Keratinocyte (primary cell): ENCODE measurements at regions not wholly inside any gene's neighbourhood (a gene's known extent, or its start where the extent isn't known, plus 50 kb on each side); places are given as distances from the start of the nearest gene placed in this dataset.

Experiments
- DNase-seq: peaks from one replicate; pipeline ENCODE4 v3.0.0-alpha.2; 2011; ENCODE audit warnings: low read depth, missing footprints, low spot score
- FAIRE-seq: peaks from 2 replicates; lab custom pipeline; 2011; peaks lifted over from hg19 to GRCh38; lab: Jason Lieb, UNC
- H2AFZ ChIP-seq: 2 replicates; pipeline ENCODE4 v1.6.0; 2012; ENCODE audit warnings: low read length, control low read depth, inconsistent platforms; ENCODE audit not compliant: control insufficient read depth
- H3K27ac ChIP-seq: 2 replicates; pipeline ENCODE4 v1.5.1; 2011; ENCODE audit warnings: low read length; ENCODE audit not compliant: control insufficient read depth, insufficient read depth
- H3K27me3 ChIP-seq: 3 replicates; pipeline ENCODE4 v1.6.0; 2011; ENCODE audit warnings: low read length; ENCODE audit not compliant: control insufficient read depth, insufficient read depth; ENCODE audit errors: extremely low read depth
- H3K36me3 ChIP-seq, 2 experiments: 2 replicates in 1 of 2; 3 replicates in 1 of 2; pipeline ENCODE4 v1.5.1; 2011; ENCODE audit warnings: low read length in 2 of 2, mild to moderate bottlenecking in 1 of 2; ENCODE audit not compliant: control insufficient read depth in 2 of 2, insufficient read depth in 2 of 2; ENCODE audit errors: extremely low read depth in 1 of 2
- H3K4me1 ChIP-seq: 3 replicates; pipeline ENCODE4 v1.5.1; 2011; ENCODE audit warnings: low read length; ENCODE audit not compliant: control insufficient read depth, insufficient read depth; ENCODE audit errors: extremely low read depth
- H3K4me2 ChIP-seq: 3 replicates; pipeline ENCODE4 v1.6.0; 2011; ENCODE audit warnings: low read depth, low read length; ENCODE audit not compliant: control insufficient read depth, insufficient read depth; ENCODE audit errors: extremely low read depth
- H3K4me3 ChIP-seq, 3 experiments: fragments of 200-600 bp in 1 of 3; sonication (generic) in 1 of 3; 2 replicates in 2 of 3; 3 replicates in 1 of 3; pipeline ENCODE4 v1.5.1; 2011 to 2016; ENCODE audit warnings: low read length in 3 of 3, mild to moderate bottlenecking in 3 of 3, control low read depth in 2 of 3, inconsistent platforms in 1 of 3, low read depth in 1 of 3, mixed read lengths in 1 of 3, mixed run types in 1 of 3, moderate library complexity in 1 of 3; ENCODE audit not compliant: control insufficient read depth in 2 of 3, insufficient read depth in 2 of 3; ENCODE audit errors: extremely low read depth in 1 of 3
- H3K79me2 ChIP-seq: 2 replicates; pipeline ENCODE4 v1.6.0; 2012; ENCODE audit warnings: low read length; ENCODE audit not compliant: control insufficient read depth, insufficient read depth
- H3K9ac ChIP-seq: 3 replicates; pipeline ENCODE4 v1.6.0; 2011; ENCODE audit warnings: low read length; ENCODE audit not compliant: control insufficient read depth, insufficient read depth; ENCODE audit errors: extremely low read depth
- H3K9me1 ChIP-seq: 3 replicates; pipeline ENCODE4 v1.6.0; 2011; ENCODE audit warnings: low read length; ENCODE audit not compliant: control insufficient read depth, insufficient read depth; ENCODE audit errors: extremely low read depth
- H3K9me3 ChIP-seq: 2 replicates; pipeline ENCODE4 v1.5.1; 2012; ENCODE audit warnings: low read depth, low read length; ENCODE audit not compliant: control insufficient read depth
- H4K20me1 ChIP-seq: 3 replicates; pipeline ENCODE4 v1.6.0; 2011; ENCODE audit warnings: low read length; ENCODE audit not compliant: control insufficient read depth, insufficient read depth; ENCODE audit errors: extremely low read depth
- EZH2 ChIP-seq: IDR thresholded peaks from one replicate; pipeline ENCODE4 v1.6.1; 2012; ENCODE audit warnings: inconsistent platforms, mild to moderate bottlenecking, low read length, moderate library complexity
- dilution Hi-C: fragments of 300-500 bp; cut with MboI; formaldehyde crosslinking; loops from one replicate; pipeline ENCODE4 v1.7.0; 2020; ENCODE audit warnings: low sequenced_read_pairs; ENCODE audit not compliant: extremely low pct_ligation_motif_present
- TF ChIP-seq, protein P1 (sequence below), 3 experiments: IDR thresholded peaks in 1 of 3; conservative IDR thresholded peaks in 1 of 3; optimal IDR thresholded peaks in 1 of 3; 2 replicates in 2 of 3; 3 replicates in 1 of 3; pipeline versions ENCODE3 to v1.5.1; 2011; ENCODE audit warnings: low read length in 3 of 3, mild to moderate bottlenecking in 3 of 3, moderate library complexity in 2 of 3, control low read depth in 1 of 3, inconsistent platforms in 1 of 3; ENCODE audit not compliant: insufficient read depth in 2 of 3; ENCODE audit errors: extremely low read depth in 1 of 3

- no peak overlapping the region for H3K9ac ChIP-seq
- dilution Hi-C loops = no loop called here
- no peak overlapping the region for H3K4me3 ChIP-seq
- no peaks in the 10 kb centered on the region for H3K4me1 ChIP-seq
- TF ChIP-seq EZH2 = no peak
- TF ChIP-seq, protein P1, sequence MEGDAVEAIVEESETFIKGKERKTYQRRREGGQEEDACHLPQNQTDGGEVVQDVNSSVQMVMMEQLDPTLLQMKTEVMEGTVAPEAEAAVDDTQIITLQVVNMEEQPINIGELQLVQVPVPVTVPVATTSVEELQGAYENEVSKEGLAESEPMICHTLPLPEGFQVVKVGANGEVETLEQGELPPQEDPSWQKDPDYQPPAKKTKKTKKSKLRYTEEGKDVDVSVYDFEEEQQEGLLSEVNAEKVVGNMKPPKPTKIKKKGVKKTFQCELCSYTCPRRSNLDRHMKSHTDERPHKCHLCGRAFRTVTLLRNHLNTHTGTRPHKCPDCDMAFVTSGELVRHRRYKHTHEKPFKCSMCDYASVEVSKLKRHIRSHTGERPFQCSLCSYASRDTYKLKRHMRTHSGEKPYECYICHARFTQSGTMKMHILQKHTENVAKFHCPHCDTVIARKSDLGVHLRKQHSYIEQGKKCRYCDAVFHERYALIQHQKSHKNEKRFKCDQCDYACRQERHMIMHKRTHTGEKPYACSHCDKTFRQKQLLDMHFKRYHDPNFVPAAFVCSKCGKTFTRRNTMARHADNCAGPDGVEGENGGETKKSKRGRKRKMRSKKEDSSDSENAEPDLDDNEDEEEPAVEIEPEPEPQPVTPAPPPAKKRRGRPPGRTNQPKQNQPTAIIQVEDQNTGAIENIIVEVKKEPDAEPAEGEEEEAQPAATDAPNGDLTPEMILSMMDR (optimal IDR thresholded peaks at IDR 0.05 in 1 of 3, IDR thresholded peaks at IDR 0.05 in 1 of 3, conservative IDR thresholded peaks at IDR 0.05 in 1 of 3; ENCODE audit: extremely low read depth in 1 of 3, insufficient read depth in 2 of 3, low read length in 3 of 3) = no peak
- H3K9me3 ChIP-seq = no peaks in the 10 kb centered on the region
- peaks cover 20% of the 10 kb centered on the region for H3K27me3 ChIP-seq
- no peak overlapping the region for H2AFZ ChIP-seq
- no peak overlapping the region for H3K27ac ChIP-seq
- DNase-seq (no peak), FAIRE-seq (no peak)
- no peaks in the 10 kb centered on the region for H3K79me2 ChIP-seq
- no peaks in the 10 kb centered on the region for H4K20me1 ChIP-seq
- H3K9me1 ChIP-seq = no peaks in the 10 kb centered on the region
- H3K4me2 ChIP-seq = no peak overlapping the region
- H3K36me3 ChIP-seq = no peaks in the 10 kb centered on the region
Observed at GRCh38 chr14:98844456-98844855, 427.5 kb downstream of the BCL11B start.

- no peak overlapping the region for H3K9ac ChIP-seq
- no peak overlapping the region for H2AFZ ChIP-seq
- dilution Hi-C loops = no loop called here
Observed at GRCh38 chr14:98847521-98848468, 424.2 kb downstream of the BCL11B start.

More at GRCh38 chr14:98847521-98848468, 424.2 kb downstream of the BCL11B start:
- H3K36me3 ChIP-seq = no peaks in the 10 kb centered on the region
- no peaks in the 10 kb centered on the region for H3K9me3 ChIP-seq
- no peak for DNase-seq
- H4K20me1 ChIP-seq = no peaks in the 10 kb centered on the region
- TF ChIP-seq, protein P1 (optimal IDR thresholded peaks at IDR 0.05 in 1 of 3, IDR thresholded peaks at IDR 0.05 in 1 of 3, conservative IDR thresholded peaks at IDR 0.05 in 1 of 3; ENCODE audit: extremely low read depth in 1 of 3, insufficient read depth in 2 of 3, low read length in 3 of 3) = no peak
- no peak for TF ChIP-seq EZH2
- H3K4me3 ChIP-seq = no peak overlapping the region
- no peak for FAIRE-seq
- H3K4me2 ChIP-seq = no peak overlapping the region
- H3K9me1 ChIP-seq = no peaks in the 10 kb centered on the region
- H3K27ac ChIP-seq = no peak overlapping the region
- no peaks in the 10 kb centered on the region for H3K4me1 ChIP-seq
- no peaks in the 10 kb centered on the region for H3K79me2 ChIP-seq
- peaks cover 13% of the 10 kb centered on the region for H3K27me3 ChIP-seq
